H1 (cell line): ENCODE measurements at regions not wholly inside any gene's neighbourhood (a gene's known extent, or its start where the extent isn't known, plus 50 kb on each side); places are given as distances from the start of the nearest gene placed in this dataset.

Source experiments
- CTCF ChIA-PET: fragments of 300-600 bp; sonication (Branson Sonifier 250); formaldehyde crosslinking; loops from one replicate; lab custom pipeline; 2021; ENCODE audit not compliant: partially characterized antibody; lab: Charles Lee
- POLR2A ChIA-PET: fragments of 300-600 bp; sonication (Branson Sonifier 250); formaldehyde crosslinking; loops from one replicate; lab custom pipeline; 2021; ENCODE audit warnings: inconsistent platforms; ENCODE audit not compliant: partially characterized antibody; lab: Charles Lee
- DNase-seq, 2 experiments: peaks; one replicate each; pipeline versions ENCODE4 v3.0.0 to v3.0.0-alpha.2; 2010 to 2022; ENCODE audit warnings: low spot score in 2 of 2, low read depth in 1 of 2, mixed read lengths in 1 of 2
- FAIRE-seq: peaks from 2 replicates; lab custom pipeline; 2011; peaks lifted over from hg19 to GRCh38; lab: Jason Lieb, UNC
- H2AFZ ChIP-seq: 2 replicates; pipeline ENCODE4 v1.8.1; 2012; ENCODE audit warnings: low read length, inconsistent platforms
- H2AK5ac ChIP-seq: 2 replicates; pipeline ENCODE4 v1.6.1; 2013; ENCODE audit warnings: low read depth, low read length
- H2BK120ac ChIP-seq: replicated peaks from 2 replicates; pipeline ENCODE3; 2013; ENCODE audit warnings: low read depth, low read length, inconsistent platforms
- H2BK12ac ChIP-seq: 2 replicates; pipeline ENCODE4 v1.6.1; 2013; ENCODE audit warnings: low read depth, low read length
- H2BK15ac ChIP-seq: 2 replicates; pipeline ENCODE4 v1.6.1; 2013; ENCODE audit warnings: low read length
- H2BK20ac ChIP-seq: 2 replicates; pipeline ENCODE4 v1.6.1; 2013; ENCODE audit warnings: low read length
- H2BK5ac ChIP-seq: 2 replicates; pipeline ENCODE4 v1.6.1; 2013; ENCODE audit warnings: low read depth, low read length
- H3K14ac ChIP-seq: 2 replicates; pipeline ENCODE4 v1.6.1; 2013; ENCODE audit warnings: inconsistent platforms; ENCODE audit not compliant: insufficient read length
- H3K18ac ChIP-seq: 2 replicates; pipeline ENCODE4 v1.6.1; 2013; ENCODE audit warnings: low read length; ENCODE audit errors: extremely low read depth
- H3K23ac ChIP-seq: 2 replicates; pipeline ENCODE4 v1.6.1; 2013; ENCODE audit warnings: inconsistent platforms; ENCODE audit not compliant: insufficient read length
- H3K23me2 ChIP-seq: 2 replicates; pipeline ENCODE4 v1.6.1; 2013; ENCODE audit warnings: low read depth, low read length
- H3K27ac ChIP-seq: 2 replicates; pipeline ENCODE4 v1.6.1; 2011; ENCODE audit warnings: low read depth, low read length, inconsistent platforms
- H3K27me3 ChIP-seq, 4 experiments: replicated peaks in 1 of 4; 1 replicate in 1 of 4; 2 replicates in 3 of 4; pipeline versions ENCODE4 v1.6.1 to v1.8.1; 2011 to 2013; ENCODE audit warnings: low read length in 3 of 4, mild to moderate bottlenecking in 3 of 4, inconsistent platforms in 2 of 4, mixed read lengths in 2 of 4, moderate library complexity in 1 of 4; ENCODE audit not compliant: control insufficient read depth in 3 of 4, insufficient read depth in 3 of 4; ENCODE audit errors: extremely low read depth in 1 of 4
- H3K36me3 ChIP-seq, 4 experiments: 2 replicates each; pipeline versions ENCODE4 v1.6.1 to v1.8.1; 2011 to 2013; ENCODE audit warnings: mild to moderate bottlenecking in 4 of 4, low read length in 3 of 4, moderate library complexity in 2 of 4, control low read depth in 1 of 4, inconsistent platforms in 1 of 4; ENCODE audit not compliant: insufficient read depth in 4 of 4, control insufficient read depth in 2 of 4
- H3K4ac ChIP-seq: replicated peaks from 2 replicates; pipeline ENCODE3; 2013; ENCODE audit warnings: low read length, low read depth, mixed read lengths, inconsistent platforms; ENCODE audit not compliant: insufficient read length
- H3K4me1 ChIP-seq, 4 experiments: replicated peaks in 1 of 4; 1 replicate in 1 of 4; 2 replicates in 3 of 4; pipeline versions ENCODE4 v1.6.1 to v1.8.1; 2011 to 2013; ENCODE audit warnings: low read length in 3 of 4, inconsistent platforms in 2 of 4, mixed read lengths in 1 of 4; ENCODE audit not compliant: insufficient read depth in 4 of 4, control insufficient read depth in 3 of 4
- H3K4me2 ChIP-seq, 2 experiments: 2 replicates each; pipeline versions ENCODE4 v1.6.1 to v1.8.1; 2011 to 2013; ENCODE audit warnings: low read depth in 2 of 2, low read length in 2 of 2, control low read depth in 1 of 2, inconsistent platforms in 1 of 2, mild to moderate bottlenecking in 1 of 2; ENCODE audit not compliant: insufficient read depth in 1 of 2
- H3K4me3 ChIP-seq, 4 experiments: fragments of 200-600, 300-600 bp in 1 of 4; sonication (generic), shearing (Covaris generic), sonication (Bioruptor Twin) in 1 of 4; 2 replicates each; pipeline versions ENCODE4 v1.5.1 to v1.8.1; 2011 to 2016; ENCODE audit warnings: low read length in 4 of 4, low read depth in 3 of 4, control low read depth in 2 of 4, inconsistent platforms in 2 of 4, mild to moderate bottlenecking in 2 of 4, mixed read lengths in 1 of 4, moderate library complexity in 1 of 4; ENCODE audit not compliant: insufficient read depth in 2 of 4; ENCODE audit errors: extremely low read depth in 1 of 4
- H3K56ac ChIP-seq: replicated peaks from 2 replicates; pipeline ENCODE3; 2013; ENCODE audit warnings: low read depth, mild to moderate bottlenecking, mixed read lengths, low read length, inconsistent platforms; ENCODE audit not compliant: insufficient read length
- H3K79me1 ChIP-seq: 2 replicates; pipeline ENCODE4 v1.6.1; 2013; ENCODE audit warnings: low read depth, low read length, control low read depth
- H3K79me2 ChIP-seq, 2 experiments: 2 replicates each; pipeline versions ENCODE4 v1.6.1 to v1.8.1; 2012 to 2013; ENCODE audit warnings: low read length in 2 of 2, mild to moderate bottlenecking in 2 of 2, inconsistent platforms in 1 of 2; ENCODE audit not compliant: insufficient read depth in 2 of 2, control insufficient read depth in 1 of 2
- H3K9ac ChIP-seq, 4 experiments: replicated peaks in 1 of 4; 1 replicate in 1 of 4; 2 replicates in 3 of 4; pipeline versions ENCODE4 v1.6.1 to v1.8.1; 2011 to 2013; ENCODE audit warnings: low read depth in 3 of 4, low read length in 3 of 4, control low read depth in 2 of 4, mild to moderate bottlenecking in 2 of 4, moderate library complexity in 2 of 4, inconsistent platforms in 1 of 4; ENCODE audit errors: extremely low read depth in 1 of 4
- H3K9me3 ChIP-seq, 2 experiments: 2 replicates each; pipeline versions ENCODE4 v1.6.1 to v1.8.1; 2012 to 2013; ENCODE audit warnings: mild to moderate bottlenecking in 2 of 2, moderate library complexity in 2 of 2, control low read depth in 1 of 2, inconsistent platforms in 1 of 2, low read depth in 1 of 2, low read length in 1 of 2, mixed read lengths in 1 of 2; ENCODE audit not compliant: insufficient read depth in 2 of 2
- H4K20me1 ChIP-seq, 2 experiments: replicated peaks in 1 of 2; 2 replicates each; pipeline versions ENCODE3 to v1.8.1; 2011 to 2013; ENCODE audit warnings: inconsistent platforms in 2 of 2, low read length in 2 of 2, mild to moderate bottlenecking in 1 of 2; ENCODE audit not compliant: insufficient read depth in 2 of 2, control insufficient read depth in 1 of 2
- H4K5ac ChIP-seq: 2 replicates; pipeline ENCODE4 v1.6.1; 2013; ENCODE audit warnings: low read length, low read depth, mixed read lengths, inconsistent platforms; ENCODE audit not compliant: insufficient read length
- H4K8ac ChIP-seq: 2 replicates; pipeline ENCODE4 v1.8.0; 2013; ENCODE audit warnings: mild to moderate bottlenecking, moderate library complexity, low read length, inconsistent platforms; ENCODE audit not compliant: insufficient read depth; ENCODE audit errors: extremely low read depth
- H4K91ac ChIP-seq: replicated peaks from 2 replicates; pipeline ENCODE3; 2013; ENCODE audit warnings: low read length, mixed read lengths, inconsistent platforms; ENCODE audit not compliant: insufficient read length
- MAFK ChIP-seq: IDR thresholded peaks from 2 replicates; pipeline ENCODE4 v1.6.1; 2012; ENCODE audit warnings: low read depth, mild to moderate bottlenecking, improper control_type of control experiment, low read length
- RAD21 ChIP-seq, 2 experiments: IDR thresholded peaks in 1 of 2; conservative IDR thresholded peaks in 1 of 2; 2 replicates each; pipeline ENCODE4 v1.6.1; 2011; ENCODE audit warnings: low read depth in 2 of 2, low read length in 2 of 2, improper control_type of control experiment in 1 of 2, inconsistent platforms in 1 of 2, mild to moderate bottlenecking in 1 of 2, moderate library complexity in 1 of 2
- RBBP5 ChIP-seq: IDR thresholded peaks from 2 replicates; pipeline ENCODE4 v1.7.1; 2012; ENCODE audit warnings: low read depth, mild to moderate bottlenecking, inconsistent platforms, low read length, moderate library complexity, borderline replicate concordance
- WGBS, 2 experiments: shearing (Covaris generic) in 1 of 2; methylation state at CpG; one replicate each; pipeline versions ENCODE4 v1.1.6 to v1.1.7; 2013 to 2015; ENCODE audit warnings: low lambda C conversion rate in 2 of 2, mixed read lengths in 2 of 2, inconsistent platforms in 1 of 2, low coverage in 1 of 2, missing lambda C conversion rate in 1 of 2; ENCODE audit not compliant: insufficient replicate concordance in 2 of 2, insufficient coverage in 1 of 2, insufficient read length in 1 of 2; ENCODE audit errors: extremely low coverage in 1 of 2, missing lambda C conversion rate in 1 of 2; 5-methylcytosine and 5-hydroxymethylcytosine counted together

DNA sequence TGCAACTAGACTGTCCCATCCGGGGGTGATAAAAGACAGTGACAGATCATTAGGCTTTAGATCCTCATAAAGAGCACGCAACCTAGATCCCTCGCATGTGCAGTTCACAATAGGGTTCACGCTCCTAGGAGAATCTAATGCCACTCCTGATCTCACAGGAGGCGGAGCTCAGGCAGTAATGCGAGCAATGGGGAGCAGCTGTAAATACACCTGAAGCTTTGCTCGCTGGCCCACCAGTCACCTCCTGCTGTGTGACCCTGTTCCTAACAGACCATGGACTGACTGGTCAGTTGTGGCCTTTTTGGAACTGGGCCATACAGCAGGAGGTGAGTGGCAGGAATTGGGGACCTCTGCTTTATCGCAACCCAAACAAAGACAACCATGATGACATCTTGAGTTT is 173.2 kb downstream of the DLEU7 start:
- Histone ChIP-seq H3K9me3 (no peaks in the 10 kb centered on the region), H4K91ac (no peak overlapping the region), H2AK5ac (no peak overlapping the region), H2BK15ac (no peak overlapping the region), H2BK20ac (no peak overlapping the region), H3K18ac (no peak overlapping the region), H3K56ac (no peak overlapping the region), H3K27ac (no peak overlapping the region), H2BK5ac (no peak overlapping the region), H2AFZ (no peak overlapping the region), H3K14ac (no peak overlapping the region), H3K27me3 (no peaks in the 10 kb centered on the region), H3K79me2 (no peaks in the 10 kb centered on the region), H3K23ac (no peak overlapping the region), H3K79me1 (no peaks in the 10 kb centered on the region), H3K36me3 (no peaks in the 10 kb centered on the region; a peak in 1 of 8 replicates), H3K9ac (no peak overlapping the region), H4K5ac (no peak overlapping the region), H2BK12ac (no peak overlapping the region), H2BK120ac (no peak overlapping the region), H4K8ac (no peak overlapping the region), H3K4me1 (no peaks in the 10 kb centered on the region), H4K20me1 (no peaks in the 10 kb centered on the region), H3K4me3 (no peak overlapping the region), H3K4ac (no peak overlapping the region), H3K23me2 (no peaks in the 10 kb centered on the region), H3K4me2 (no peak overlapping the region)
- FAIRE-seq, result no peak
- no peak for TF ChIP-seq MAFK
- TF ChIP-seq RBBP5, result no peak
- no peak for TF ChIP-seq RAD21 (IDR thresholded peaks at IDR 0.05 in 1 of 2, conservative IDR thresholded peaks at IDR 0.05 in 1 of 2; ENCODE audit: low read depth in 2 of 2, low read length in 2 of 2)
- 84% methylated on average over 8 of the region's 8 CpGs; no CpG with 5 or more reads in 1 of the 2 experiments for WGBS, 2 experiments
- DNase-seq, result no peak
- ChIA-PET CTCF (interaction anchor here (1.0 kb wide), 1 partner anchor 15 kb away, joined by 3 read pairs; no protein-coding TSS in a partner anchor), POLR2A (no interaction called here)
